ENCODE measurements at regions not wholly inside any gene's neighbourhood (a gene's known extent, or its start where the extent isn't known, plus 50 kb on each side); places are given as distances from the start of the nearest gene placed in this dataset.
A peak's percentile ranks its signal among the peaks of the same experiment; 100 is the strongest.
"Not testable (repeated sequence)": the region's sequence is repeated elsewhere in the genome, so short reads cannot be mapped to it uniquely, and the experiment has no call there.

- DNase-seq: peak in 1 of 3 donors; percentile 3
Measured at GRCh38 chr12:102298022-102298421, 100.4 kb upstream of the PMCH start.

GRCh38 chr12:102297412-102297811, 99.8 kb upstream of the PMCH start:
- no peak for DNase-seq

- DNase-seq: no peak
Measured at GRCh38 chr12:102294568-102294967, 96.9 kb upstream of the PMCH start.

DNA sequence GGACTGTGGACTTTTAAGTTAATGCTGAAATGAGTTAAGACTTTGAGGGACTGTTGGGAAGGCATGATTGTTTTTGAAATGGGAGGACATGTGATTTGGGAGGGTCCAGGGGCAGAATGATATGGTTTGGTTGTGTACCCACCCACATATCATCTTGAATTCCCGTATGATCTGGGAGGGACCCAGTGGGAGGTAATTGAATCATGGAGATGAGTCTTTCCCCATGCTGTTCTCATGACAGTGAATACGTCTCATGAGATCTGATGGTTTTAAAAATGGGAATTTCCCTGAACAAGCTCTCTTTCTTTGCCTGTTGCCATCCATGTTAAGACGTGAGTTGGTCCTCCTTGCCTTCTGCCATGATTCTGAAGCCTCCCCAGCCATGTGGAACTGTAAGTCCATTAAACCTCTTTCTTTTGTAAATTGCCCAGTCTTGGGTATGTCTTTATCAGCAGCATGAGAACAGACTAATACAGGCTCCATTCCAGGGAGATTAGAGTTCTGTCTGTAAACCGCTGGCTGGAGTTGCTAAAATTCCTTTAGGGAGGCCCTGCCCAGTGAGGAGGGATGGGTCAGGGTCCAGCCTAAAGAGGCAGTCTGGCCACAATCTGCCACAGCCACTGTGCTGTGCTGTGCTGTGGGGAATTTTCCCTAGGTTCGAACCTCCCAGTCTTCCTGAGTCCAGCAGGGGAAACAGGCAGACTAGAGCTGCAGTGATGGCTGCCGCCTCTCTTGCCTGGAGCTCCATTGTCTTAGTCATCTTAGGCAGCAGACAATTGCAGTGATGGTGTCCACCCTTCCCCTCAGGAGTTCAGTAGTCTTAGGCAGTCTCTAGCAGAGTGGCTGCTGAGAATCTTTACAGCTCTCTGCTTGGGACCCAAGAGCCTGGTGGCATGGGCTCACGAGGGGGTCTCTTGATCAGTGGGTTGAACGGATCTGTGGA, 94.1 kb upstream of the PMCH start:
- DNase-seq: not testable (repeated sequence)

DNA sequence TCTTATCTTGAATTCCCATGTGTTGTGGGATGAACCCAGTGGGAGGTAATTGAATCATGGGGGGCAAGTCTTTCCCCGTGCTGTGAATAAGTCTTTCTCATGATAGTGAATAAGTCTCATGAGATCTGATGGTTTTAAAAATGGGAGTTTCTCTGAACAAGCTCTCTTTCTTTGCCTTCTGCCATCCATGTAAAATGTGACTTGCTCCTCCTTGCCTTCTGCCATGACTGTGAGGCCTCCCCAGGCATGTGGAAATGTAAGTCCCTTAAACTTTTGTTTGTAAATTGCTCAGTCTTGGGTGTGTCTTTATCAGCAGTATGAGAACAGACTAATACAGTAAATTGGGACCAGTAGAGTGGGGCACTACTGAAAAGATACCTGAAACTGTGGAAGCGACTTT, 92.1 kb upstream of the PMCH start:
- not testable (repeated sequence) for DNase-seq

- DNase-seq: no peak
Measured at GRCh38 chr12:102281231-102281630, 83.6 kb upstream of the PMCH start.

DNA sequence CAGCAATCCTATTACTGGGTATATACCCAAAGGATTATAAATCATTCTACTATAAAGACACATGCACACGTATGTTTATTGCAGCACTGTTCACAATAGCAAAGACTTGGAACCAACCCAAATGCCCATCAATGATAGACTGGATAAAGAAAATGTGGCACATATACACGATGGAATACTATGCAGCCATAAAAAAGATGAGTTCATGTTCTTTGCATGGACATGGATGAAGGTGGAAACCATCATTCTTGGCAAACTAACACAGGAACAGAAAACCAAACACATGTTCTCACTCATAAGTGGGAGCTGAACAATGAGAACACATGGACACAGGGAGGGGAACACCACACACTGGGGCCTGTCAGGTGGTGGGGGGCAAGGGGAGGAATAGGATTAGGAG, 58.1 kb upstream of the PMCH start:
- DNase-seq: not testable (repeated sequence)

GRCh38 chr12:102251005-102251404, 53.4 kb upstream of the PMCH start:
- DNase-seq: not testable (repeated sequence)

DNA sequence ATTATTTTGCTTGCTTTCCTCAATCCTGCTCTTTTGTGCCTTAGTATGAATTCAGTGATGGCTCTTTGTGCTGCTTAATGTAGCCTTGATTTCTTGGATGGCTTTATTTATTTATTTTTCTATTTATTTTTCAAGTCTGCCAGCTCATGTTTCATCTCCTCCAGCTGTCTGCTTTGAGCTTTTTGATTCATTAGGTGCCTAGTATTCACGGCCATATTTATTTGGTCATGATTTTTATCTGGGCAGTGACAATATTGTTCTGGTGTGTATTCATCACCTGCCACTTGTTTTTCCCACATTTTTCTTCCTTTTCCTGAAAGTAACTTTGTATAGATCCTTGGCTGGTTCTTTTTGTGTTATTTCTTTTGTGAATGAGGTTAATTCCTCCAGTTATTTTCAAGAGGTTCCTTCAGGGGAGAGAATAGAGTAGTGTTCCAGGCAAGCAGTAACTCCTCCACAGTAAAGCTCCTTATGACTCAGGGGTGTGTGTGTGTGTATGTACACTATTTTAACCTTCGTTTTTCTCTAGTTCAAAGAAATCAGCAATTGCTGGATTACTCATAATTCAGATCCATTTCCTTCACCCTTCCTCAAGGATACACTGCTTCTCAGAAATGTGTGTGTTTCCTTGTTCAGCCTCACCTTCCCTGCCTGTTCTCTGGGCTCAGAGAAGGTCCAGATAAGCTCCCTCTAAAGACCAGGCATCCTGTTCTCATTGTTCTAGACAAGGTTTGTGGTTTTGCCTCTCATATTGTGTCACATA, 51.6 kb upstream of the PMCH start:
- DNase-seq: no peak
